COLO829 (cell line): ENCODE measurements at regions not wholly inside any gene's neighbourhood (a gene's known extent, or its start where the extent isn't known, plus 50 kb on each side); places are given as distances from the start of the nearest gene placed in this dataset.

Experiments used
- DNase-seq: peaks from one replicate; pipeline ENCODE4 v3.0.0; 2012; ENCODE audit warnings: low spot score

- DNase-seq, result no peak
Measured at GRCh38 chr3:178152031-178152806, 384.0 kb upstream of the KCNMB2 start.

- no peak for DNase-seq
Measured at GRCh38 chr3:178152988-178153387, 383.2 kb upstream of the KCNMB2 start.

- no peak for DNase-seq
Measured at GRCh38 chr3:178155521-178155920, 380.7 kb upstream of the KCNMB2 start.

GRCh38 chr3:178156301-178156700, 379.9 kb upstream of the KCNMB2 start:
- no peak for DNase-seq

- DNase-seq, result no peak
Measured at GRCh38 chr3:178159691-178160220, 376.5 kb upstream of the KCNMB2 start.

- DNase-seq, result no peak
Measured at GRCh38 chr3:178169421-178169820, 366.8 kb upstream of the KCNMB2 start.

GRCh38 chr3:178170698-178171535, 365.3 kb upstream of the KCNMB2 start:
- DNase-seq, result peak; percentile 35

GRCh38 chr3:178172121-178172520, 364.1 kb upstream of the KCNMB2 start:
- DNase-seq, result no peak

GRCh38 chr3:178174201-178174915, 361.9 kb upstream of the KCNMB2 start:
- DNase-seq, result no peak

- DNase-seq, result no peak
Measured at GRCh38 chr3:178181088-178181487, 355.1 kb upstream of the KCNMB2 start.

GRCh38 chr3:178181784-178182183, 354.5 kb upstream of the KCNMB2 start:
- no peak for DNase-seq

GRCh38 chr3:178182337-178182779, 353.9 kb upstream of the KCNMB2 start:
- no peak for DNase-seq

- DNase-seq, result no peak
Measured at GRCh38 chr3:178184833-178185232, 351.4 kb upstream of the KCNMB2 start.

- no peak for DNase-seq
Measured at GRCh38 chr3:178186666-178187065, 349.6 kb upstream of the KCNMB2 start.

GRCh38 chr3:178189854-178190253, 346.4 kb upstream of the KCNMB2 start:
- no peak for DNase-seq

GRCh38 chr3:178193846-178194245, 342.4 kb upstream of the KCNMB2 start:
- no peak for DNase-seq

GRCh38 chr3:178194539-178194938, 341.7 kb upstream of the KCNMB2 start:
- DNase-seq, result no peak

GRCh38 chr3:178195824-178196223, 340.4 kb upstream of the KCNMB2 start:
- DNase-seq, result no peak

- peak; percentile 6 for DNase-seq
Measured at GRCh38 chr3:178198329-178198728, 337.9 kb upstream of the KCNMB2 start.

GRCh38 chr3:178200316-178200715, 335.9 kb upstream of the KCNMB2 start:
- no peak for DNase-seq

GRCh38 chr3:178201714-178202113, 334.5 kb upstream of the KCNMB2 start:
- DNase-seq, result no peak

- DNase-seq, result no peak
Measured at GRCh38 chr3:178202194-178202593, 334.0 kb upstream of the KCNMB2 start.
